NCI-H2029 (cell line): ENCODE measurements at regions not wholly inside any gene's neighbourhood (a gene's known extent, or its start where the extent isn't known, plus 50 kb on each side); places are given as distances from the start of the nearest gene placed in this dataset.

ENCODE experiments used
- DNase-seq: peaks from one replicate; lab custom pipeline; 2025; lab: John Stamatoyannopoulos, UW

DNA sequence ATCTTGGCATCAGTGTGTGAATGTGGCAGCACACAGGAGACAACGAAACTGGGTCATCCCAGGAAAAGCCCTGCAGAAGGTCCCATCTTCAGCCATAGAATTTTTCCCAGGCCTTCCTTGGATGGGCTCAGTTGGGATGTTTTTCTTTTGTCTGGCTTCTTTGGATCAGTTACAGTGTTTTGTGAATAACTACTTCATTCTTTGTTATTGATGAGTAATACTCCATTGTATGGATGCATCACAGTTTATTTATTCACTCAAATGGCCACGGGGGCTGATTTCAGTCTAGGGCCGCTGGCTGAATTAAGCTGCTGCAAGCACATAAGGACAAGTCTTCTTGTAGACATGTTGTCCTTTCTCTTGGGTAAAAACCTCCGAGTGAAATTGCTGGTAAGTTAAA is 81.3 kb upstream of the CD93 start:
- no peak for DNase-seq

DNA sequence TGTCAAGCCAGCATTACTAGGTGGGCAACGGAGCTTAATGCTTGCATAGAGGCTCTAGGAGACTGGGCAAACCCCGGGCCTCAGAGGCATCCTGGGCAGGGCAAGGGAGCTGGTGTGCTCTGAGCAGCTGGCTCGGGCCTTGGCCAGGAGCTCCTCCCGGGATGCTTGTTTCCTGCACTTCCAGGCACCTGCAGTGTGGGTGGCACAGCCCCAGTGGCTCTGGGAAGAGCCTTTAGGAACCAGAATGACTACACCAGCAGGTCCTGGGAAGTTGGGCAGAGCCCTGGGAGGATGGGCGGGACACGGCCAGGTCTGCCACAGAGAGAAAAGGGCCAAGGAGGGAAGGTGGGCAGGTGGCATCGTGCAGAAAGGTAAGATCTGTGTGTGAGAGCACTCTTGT is 80.4 kb upstream of the CD93 start:
- DNase-seq: no peak

DNA sequence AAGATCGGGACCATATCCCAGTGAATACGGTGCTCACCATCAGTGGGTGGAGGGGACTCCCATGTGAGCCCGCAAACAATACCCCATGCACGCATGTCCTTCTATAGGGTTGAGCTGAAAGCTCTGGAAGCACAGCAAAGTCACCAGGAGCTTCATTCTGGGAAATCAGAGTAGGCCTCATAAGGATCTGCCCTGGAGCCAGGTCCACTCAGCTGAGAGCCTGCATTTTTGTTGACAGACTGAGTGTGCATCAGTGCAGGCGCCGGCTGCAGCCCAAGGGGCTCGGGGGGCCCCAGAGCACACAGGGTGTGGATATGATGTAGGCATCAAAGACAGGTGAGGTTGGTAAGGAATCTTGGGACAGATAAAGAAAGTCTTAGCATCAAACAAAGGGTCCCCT is 79.8 kb upstream of the CD93 start:
- no peak for DNase-seq

DNA sequence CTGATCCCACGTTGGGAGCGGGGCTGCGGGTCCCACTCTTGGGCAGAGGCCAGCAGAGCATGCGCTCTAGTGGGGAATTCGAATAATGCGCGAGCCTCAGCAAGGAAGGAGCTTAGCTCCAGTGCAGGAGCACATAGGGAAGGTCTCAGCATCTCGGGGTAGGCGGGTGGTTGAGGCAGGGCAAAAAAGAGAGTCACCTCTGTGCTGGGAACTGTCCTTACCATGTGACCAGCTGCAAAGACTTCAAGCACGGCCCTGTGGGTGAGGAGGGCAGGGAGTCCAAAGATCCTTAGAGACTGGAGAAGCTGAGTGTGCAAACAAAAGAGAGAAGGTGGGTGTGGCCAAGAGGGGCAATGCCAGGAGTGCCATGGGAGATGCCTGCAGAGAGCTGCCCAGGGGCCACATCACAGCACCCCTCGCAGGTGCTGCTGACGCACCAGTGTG is 79.2 kb upstream of the CD93 start:
- DNase-seq: no peak

DNA sequence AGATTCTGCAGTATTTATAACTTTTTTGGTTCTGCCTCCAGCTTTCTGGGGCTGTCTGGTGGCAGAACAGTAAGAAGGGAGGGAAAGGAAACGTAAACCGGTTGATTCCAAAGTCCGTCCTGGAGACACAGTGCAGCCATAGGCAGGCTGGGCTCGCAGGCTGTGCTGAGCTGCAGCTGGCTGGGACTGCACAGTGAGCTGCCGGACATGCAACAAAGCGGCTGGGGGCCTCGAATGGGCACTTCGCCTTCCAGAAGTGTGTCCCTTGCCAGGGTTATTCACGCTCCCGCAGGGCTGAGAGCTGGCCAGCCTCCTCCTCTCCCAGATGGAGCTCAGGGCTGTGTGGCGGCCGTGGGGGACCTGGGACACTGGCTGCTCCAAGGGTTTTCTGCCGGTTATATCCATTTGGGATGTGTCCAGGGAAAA is 78.1 kb upstream of the CD93 start:
- no peak for DNase-seq

DNA sequence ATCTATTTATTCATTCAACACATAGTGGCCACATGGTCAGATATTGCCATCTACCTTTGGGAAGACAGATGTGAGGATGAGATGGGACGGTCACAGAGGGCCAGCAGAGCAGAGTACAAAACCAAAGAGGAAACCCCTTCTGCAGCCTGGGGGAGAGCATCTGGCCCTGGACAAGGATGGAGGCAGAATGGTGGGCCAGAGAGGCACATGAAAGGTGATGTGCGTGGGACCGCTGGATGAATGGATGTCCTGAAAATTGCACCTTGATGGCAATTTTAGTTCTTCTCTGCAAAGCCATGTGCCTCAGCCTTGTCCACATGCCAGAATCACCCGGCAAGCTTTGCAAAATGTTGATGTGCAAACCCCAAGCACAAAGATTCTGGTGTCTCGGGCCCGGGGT is 77.4 kb upstream of the CD93 start:
- no peak for DNase-seq

DNA sequence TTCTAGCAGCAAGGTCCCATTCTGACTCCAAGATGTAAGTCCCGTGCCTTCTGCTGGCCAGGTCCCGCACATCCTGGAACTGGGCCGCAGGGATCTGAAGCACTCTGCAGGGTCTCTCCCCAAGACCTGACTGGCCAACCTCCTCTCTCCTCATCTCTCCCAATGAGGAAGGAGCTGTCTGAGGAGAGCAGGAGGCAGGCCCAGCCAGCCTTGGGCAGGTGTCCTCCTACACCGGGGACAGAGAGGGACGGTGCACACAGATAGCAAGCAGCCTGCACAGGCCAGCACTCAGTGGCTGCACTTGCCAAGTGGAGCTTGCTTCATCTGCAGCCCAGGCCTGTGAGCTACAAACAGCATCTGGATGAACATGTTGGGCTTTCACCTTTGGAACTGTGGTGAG is 76.8 kb upstream of the CD93 start:
- DNase-seq: no peak

DNA sequence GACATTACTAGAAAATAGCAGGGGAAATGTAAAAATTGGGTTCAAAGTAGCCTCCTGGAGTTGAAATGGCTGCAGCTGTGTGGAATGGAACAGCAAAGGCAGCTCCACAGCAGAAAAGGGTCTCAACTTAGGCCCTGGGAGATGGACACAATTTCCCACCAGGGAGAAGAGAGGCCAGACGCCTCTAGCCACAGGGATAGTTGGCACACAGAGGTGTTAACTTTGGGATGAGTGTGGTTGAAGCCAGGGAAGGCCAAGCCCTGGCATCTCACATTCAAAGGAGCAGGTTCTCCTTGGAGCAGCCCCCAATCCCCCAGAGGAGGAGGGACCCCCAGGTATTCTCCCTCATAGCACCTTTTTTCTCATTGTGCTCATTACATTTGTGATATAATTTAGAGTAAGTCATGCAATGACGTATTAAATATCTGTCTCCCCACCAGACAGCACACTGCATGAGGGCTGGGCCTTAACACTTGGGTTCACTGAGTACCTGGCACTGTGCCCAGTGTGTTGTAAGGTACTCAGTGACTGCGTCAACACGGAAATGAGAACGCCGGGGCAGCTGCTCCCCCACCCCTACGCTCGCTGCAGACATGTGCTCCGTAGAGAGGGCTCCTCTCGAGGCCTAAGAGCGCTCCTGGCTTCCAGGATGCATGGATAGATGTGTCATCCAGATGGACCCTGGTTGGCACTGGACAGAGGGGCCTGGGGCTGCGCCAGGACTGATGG is 76.0 kb upstream of the CD93 start:
- peak; percentile 99 for DNase-seq

DNA sequence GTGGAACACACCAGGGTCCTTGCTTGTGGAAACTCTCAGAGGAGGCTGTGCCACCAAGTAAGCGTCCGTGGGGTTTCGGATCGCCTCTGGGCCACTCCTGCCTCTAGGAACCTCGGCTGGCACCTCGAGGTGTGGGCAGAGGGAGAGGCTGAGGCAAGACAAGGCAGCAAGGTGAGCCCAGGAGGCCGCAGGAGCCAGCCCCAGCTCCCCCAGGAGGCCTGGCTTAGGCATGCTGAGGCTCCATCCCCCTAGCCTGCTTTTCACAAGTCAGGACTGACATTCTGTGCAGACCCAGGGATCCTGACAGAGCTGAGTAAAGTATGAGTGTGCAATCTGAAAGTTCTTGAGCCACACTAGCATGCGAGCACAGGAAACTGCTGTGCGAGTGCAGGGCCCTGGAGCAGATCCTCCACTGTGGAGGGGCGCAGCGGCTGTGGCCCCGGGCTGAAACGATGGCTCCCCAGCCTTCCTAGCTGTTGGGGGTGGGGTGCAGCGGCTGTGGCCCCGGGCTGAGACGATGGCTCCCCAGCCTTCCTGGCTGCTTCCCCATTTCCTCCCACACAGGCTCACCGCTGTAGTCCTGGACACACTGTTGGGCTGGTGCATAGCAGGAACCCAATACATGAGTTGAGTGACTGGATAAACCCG is 75.2 kb upstream of the CD93 start:
- DNase-seq: no peak

DNA sequence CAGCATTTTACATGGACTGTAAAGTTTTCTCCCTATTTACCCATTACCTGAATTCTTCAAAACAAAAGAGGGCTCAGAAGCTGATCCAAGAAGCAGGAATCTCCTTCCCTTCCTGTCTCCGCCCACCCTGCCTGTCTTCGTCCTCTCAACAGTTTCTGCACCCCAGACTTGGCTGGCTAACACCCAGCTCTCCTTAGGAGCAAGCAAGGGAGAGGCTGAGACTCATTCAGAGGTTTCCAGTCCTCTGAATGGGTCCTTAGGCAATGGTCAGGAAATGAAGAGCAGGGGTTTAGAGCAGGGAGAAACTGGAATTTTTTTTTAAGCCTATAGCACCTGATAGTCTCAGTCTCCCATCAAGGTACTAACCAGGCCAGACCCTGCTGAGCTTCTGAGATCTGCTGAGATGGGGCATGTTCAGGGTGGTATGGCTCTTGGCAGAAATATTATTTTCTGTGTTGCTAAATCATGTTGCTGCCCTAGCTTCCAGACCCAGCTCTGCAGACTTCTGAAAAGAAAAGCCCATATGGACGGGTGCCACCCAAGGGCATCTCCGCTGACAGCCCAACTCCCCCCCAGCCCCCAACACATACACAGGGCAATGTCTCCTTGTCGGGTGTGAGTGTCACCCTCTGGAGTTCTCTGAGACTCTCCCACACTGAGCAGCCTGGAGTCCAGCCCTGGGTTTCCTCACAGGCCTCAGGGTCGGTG is 74.6 kb upstream of the CD93 start:
- no peak for DNase-seq

DNA sequence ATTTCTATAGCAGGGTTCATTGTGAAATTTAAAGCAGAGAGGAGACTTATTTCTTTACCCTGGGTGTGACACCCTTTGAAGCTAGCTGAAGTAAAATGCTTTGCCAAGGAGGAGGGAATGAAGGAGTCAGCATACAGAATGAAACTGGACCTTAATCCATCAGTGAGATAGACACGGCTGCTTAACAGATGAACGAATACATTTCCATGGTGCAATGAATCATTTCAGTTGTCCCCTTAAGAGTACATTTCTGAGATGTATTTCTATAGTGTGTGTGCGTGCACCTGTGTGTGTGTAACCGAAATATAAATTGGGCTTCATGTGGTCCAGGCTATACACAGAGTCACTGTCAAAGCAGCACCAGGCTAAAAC is 73.8 kb upstream of the CD93 start:
- no peak for DNase-seq

DNA sequence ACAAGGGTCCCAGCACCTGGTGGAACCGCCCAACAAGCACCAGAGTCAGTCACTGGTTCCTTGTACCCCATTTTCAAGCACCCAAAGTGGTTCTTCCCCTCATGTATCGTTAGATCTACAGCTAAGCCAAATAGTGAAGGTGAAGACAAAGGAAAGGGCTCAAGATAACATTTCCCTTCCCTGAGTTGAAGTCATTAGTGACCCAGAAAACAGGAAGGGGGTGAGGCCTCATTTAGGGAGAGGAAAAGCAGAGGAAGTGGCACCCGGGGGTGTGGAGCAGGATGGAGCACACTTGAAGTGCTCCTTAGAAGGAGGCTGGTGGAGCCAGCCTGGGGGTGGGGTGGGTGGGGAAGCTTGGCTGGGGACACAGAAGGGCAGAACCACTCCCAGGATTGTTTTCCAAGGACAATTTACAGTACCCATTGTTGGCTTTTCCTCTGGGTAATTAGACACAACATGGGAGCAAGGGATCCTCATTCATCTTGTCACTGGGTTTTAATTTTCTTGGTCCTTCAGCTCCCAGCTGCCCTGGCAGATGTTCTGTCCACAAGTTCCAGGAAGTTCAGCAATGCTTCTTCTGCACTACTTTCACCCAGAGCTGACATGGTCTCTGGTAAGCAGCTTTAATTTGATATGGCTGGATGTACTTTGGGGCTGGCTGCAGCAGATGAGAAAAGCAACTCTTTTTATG is 73.3 kb upstream of the CD93 start:
- no peak for DNase-seq

DNA sequence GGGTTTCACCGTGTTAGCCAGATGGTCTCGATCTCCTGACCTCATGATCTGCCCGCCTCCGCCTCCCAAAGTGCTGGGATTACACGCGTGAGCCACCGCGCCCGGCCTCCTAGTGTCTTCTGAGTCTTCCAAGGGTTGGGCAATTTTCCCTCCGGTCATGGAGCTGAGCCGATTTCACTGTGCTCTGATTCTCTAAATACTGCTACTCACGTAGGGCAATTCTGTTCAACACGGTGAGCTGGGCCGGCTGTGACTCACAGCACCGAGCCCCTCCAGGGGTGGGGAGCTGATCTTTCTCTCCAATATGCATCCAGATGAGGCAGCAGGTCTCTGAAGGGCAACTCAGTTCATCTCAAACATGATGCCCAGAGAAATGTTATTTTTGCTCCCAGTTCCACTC is 71.6 kb upstream of the CD93 start:
- no peak for DNase-seq

DNA sequence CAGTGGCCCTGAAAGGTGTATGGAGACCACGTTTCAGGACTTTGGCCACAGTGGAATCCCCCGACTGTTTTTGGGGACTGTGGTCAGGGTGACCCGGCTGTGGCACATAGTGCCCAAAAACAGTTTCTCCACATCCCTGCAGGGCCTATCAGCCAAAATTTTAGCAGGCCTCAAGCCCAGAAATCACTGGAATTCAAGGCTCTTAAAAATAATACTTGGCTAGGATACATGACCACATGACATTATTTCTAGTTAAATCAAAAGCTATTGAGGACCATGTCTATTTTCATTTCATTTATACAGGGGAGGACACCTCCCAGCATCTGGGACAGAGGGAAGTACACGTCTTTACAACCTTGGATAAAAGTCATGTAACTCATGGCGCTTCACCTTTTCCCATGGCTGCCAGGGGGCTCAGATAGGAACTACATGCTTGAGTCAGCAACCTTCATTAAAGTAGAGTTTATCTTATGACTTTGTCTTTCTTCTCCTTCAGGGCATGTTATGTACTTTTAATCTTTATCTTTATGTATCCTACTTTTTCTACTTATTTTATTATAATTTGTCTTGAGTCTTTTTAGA is 70.8 kb upstream of the CD93 start:
- DNase-seq: no peak

DNA sequence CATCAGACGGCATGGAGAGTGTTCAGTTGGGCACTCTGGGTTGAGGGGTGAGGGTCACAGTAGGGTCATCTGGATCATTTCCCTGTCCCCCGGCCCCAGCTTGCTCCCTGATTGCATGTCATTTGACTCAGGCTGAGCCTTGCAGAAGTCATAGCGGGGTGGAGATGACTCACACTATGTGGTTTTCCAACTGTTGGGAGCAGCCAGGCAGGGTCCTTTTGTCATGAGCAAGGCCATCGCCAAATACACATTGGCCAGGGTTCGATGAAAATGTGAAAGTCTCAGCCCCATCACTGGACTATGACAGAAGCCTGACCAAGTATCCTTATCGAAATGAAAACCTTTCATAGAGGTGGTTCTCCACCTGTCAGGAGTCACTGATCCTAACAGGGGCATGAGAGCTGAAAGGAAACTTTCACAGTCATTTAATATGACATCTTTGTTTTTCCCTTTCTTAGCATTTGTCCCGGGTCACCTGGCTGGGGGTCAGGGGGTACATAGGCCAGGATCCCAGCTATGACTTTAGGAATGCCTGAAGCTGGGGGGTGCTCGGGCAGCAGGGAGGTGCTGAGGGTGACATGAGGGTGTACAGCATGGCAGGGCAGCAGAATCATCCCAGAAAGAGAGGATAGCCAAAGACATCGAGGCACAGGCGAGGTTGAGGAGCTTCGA is 70.2 kb upstream of the CD93 start:
- DNase-seq: no peak

DNA sequence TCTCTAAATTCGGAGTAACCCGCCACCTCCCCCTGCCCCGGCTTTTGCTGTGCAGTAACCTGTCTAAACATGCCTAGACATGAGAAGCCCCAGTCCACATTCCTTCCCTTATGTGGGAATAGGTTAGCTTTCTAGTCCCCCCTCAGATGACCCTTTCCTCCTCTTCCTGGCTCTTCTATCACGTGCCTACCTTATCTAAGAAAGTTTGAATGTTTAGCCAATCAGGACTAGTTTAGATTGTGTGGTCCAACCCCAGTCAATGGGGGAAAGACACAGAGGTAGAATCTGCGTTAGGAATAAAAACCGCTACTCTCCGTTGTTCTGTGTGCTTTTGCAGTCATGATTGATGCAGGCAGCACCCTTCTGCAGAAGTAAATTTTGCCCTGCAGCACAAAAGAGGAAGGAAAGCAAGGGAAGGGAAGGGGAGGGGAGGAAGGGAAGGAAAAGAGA is 69.0 kb upstream of the CD93 start:
- no peak for DNase-seq

DNA sequence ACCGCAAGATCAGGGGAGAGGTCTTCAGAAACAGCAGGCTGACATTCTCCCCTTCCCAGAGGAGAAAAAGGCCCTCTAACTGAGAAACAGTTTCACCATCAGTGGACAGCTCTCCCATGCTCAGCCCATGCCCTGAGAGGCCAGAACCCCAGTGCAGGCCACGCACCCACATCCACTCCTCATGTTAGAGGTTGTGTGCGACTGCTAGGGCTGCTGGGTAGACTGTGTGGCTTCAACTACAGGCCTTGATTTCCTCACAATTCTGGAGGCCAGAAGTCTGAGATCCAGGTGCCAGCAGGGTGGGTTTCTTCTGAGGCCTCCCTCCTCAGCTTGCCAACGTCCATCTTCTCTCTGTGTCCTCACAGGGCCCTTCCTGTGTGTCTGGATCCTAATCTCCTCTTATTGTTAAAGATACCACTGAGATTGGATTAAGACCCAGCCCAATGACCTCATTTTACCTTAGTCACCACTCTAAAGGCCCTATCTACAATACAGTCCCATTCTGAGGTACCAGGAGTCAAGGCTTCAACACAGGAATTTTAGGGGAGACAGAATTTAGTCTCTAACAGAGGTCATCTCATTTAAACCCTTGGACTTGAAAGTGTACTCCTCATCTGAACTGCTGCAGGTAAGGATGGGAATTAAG is 67.7 kb upstream of the CD93 start:
- no peak for DNase-seq

DNA sequence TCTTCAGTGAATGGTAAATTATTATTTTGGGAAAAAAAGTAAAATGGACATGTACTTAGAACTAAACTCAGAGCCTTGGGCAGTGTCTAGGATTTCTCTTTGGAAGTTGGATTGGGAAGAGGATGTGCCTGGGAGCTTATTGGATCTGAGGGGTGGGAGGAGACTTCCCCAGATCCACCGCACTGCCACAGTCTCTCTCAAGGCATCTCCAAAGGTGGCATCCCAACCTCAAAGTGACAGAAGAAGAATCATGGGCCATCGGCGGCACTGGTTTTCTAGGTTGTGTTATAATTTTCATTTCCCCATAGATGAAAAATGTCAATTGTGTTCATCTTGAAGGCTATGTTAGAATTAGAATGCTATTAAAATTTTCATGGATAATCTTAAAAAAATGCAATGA is 66.8 kb upstream of the CD93 start:
- DNase-seq: no peak

DNA sequence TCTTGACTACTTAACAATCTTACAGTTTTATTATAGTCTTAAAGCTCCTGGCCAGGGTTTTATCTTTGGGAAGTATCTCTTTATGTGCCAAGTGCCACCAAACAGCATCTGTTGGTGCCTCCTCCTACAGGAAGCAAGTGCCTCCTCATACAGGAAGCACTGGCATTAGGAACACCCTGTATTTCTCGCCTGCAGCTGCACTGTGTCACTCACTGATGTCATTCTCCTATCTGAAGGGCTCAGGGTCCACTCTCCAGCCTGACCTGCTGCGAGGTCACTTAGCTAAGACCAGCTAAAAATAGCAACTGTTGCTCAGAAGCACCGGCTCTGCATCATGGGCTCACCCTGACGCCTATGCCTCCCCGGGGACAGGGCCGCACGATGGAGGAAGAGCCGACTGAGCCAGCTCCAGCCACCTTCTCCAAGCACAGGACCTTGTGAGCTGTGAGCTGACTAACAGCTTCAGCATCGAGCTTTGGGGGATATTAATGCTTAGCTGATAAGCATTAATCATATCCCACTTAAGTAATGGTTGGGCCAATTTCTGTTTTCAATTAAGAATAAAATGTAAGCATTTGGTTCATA is 66.3 kb upstream of the CD93 start:
- DNase-seq: no peak

DNA sequence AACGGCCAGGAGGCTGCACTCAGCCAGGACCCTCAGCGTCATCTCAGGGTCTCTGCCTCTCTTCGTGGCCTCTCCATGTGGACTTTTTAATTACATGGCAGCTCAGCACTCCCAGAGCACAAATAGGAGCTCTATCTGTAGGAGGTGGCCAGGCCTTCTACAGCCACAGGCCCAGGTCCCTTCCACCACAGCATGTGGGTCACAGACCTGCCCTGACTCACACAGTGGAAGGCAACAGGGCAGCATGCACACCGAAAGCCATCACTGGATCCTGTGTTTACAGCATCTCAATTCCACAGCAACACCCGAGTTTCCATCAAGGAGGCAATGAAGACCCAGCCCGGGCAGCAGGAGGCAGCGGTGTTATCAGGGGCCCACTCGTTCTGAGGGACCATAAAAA is 65.8 kb upstream of the CD93 start:
- DNase-seq: no peak
